GM19328 (cell line): ENCODE measurements at regions not wholly inside any gene's neighbourhood (a gene's known extent, or its start where the extent isn't known, plus 50 kb on each side); places are given as distances from the start of the nearest gene placed in this dataset.

ENCODE experiments used
- ATAC-seq: cut with Tn5 transposase; IDR thresholded peaks from one replicate; pipeline ENCODE4 v1.9.1; 2021; ENCODE audit warnings: mild to moderate bottlenecking, moderate library complexity; ENCODE audit not compliant: unreplicated experiment

DNA sequence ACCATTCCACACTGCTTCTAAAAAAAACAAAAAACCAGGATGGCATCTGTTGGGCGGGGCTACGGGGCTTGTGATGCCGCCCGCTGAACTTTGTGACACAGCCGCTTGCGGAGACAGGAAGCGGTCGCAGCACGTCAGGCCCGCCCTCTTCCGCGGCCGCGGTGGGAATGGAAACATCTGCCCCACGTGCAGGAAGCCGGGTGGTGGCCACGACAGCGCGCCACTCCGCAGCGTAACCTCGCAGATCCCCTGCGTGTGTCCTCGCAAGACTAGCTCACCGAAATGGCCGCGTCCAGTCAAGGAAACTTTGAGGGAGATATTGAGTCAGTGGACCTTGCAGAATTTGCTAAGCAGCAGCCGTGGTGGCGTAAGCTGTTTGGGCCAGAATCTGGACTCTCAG is 168.5 kb downstream of the SUCLG1 start:
- ATAC-seq: no peak

- ATAC-seq: no peak
Observed at GRCh38 chr2:84288293-84288692, 170.8 kb downstream of the SUCLG1 start.

GRCh38 chr2:84286878-84287277 is 172.2 kb downstream of the SUCLG1 start:
- ATAC-seq: no peak

DNA sequence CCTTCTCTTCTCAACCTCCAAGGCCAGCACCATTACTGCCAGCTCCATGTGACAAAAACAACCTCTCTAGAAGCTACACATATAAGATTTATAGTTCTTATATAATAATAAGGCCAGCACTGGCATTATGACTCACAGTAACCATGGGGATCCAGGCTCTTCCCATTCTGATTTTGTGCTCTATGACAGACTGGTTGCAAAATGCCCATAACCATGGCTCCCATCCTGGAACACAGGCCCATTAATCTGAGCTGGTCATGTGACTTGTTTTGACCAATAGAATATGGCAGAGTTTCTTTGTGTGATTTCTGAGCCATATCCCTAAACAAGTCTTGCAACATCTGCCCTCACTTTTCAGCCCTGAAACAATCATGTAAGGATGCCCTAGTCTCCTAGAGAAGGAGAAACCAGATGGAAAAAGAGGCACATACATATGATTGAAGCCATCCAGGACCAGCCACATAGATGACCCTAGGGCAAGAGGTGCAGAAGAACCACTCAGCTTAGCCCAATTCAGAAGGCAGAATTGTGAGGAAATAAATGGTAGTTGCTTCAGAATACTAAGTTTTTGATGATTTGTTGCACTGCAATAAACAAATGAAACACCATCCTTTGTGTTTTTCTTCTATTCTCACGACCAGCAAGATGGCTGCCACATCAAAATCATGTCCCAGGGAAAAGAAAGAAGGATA is 173.9 kb downstream of the SUCLG1 start:
- no peak for ATAC-seq

DNA sequence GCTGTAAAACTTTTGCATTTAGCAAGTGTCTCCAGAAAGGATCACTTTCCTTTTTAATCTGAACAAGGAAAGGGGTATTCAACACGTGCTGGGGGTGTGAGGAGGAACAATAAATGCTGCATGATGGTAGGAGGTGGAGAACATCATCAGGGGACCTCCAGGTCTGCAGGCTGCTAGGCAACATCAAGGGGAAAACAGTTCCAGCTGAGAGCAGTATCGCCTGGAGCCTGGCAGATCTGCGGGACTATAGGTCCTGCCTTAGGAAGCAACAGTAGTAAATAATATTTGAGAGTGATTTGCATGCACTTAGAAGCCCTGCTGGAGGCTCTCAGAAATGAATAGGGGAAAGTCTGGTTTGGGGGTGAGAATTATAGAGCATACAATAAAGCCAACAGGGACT is 175.6 kb downstream of the SUCLG1 start:
- ATAC-seq: no peak

DNA sequence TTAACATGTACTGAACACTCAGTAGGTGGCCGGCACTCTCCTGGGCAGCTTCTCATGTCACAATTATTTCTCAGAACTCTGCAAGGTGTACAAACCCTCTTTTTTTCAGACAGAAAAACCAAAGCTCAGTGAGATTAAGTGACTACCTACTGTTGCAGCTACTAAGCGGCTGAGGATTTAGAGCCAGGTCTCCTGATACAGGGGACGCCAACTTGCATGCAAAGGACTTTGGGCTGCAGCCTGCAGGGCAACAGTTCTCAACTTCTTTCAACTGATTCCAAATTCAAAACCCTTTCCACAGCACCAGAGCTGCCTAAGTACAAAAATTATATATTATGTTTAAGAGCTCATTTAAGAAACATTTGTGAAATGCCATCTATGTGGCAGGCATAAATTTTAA is 177.6 kb downstream of the SUCLG1 start:
- no peak for ATAC-seq

GRCh38 chr2:84280873-84281272 is 178.2 kb downstream of the SUCLG1 start:
- ATAC-seq: no peak

DNA sequence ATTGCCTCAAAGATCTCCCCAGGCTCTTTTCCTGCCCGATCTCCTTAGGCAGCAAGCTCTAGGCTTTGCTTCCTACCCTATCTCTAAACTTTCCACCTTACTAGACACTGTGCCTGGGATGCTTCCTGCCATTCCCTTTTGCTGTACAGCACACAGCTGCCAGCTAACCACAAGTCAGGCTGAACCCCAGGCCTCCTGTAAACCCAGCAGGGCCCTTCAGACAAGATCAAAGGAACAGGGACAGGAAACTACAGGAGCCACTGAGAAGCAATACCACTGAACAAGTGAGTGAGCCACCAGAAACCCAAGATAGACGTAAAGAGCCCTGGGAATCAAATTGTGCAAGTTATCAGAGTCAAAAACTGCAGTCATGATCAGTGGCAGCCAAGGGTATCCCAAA is 180.7 kb downstream of the SUCLG1 start:
- ATAC-seq: no peak

DNA sequence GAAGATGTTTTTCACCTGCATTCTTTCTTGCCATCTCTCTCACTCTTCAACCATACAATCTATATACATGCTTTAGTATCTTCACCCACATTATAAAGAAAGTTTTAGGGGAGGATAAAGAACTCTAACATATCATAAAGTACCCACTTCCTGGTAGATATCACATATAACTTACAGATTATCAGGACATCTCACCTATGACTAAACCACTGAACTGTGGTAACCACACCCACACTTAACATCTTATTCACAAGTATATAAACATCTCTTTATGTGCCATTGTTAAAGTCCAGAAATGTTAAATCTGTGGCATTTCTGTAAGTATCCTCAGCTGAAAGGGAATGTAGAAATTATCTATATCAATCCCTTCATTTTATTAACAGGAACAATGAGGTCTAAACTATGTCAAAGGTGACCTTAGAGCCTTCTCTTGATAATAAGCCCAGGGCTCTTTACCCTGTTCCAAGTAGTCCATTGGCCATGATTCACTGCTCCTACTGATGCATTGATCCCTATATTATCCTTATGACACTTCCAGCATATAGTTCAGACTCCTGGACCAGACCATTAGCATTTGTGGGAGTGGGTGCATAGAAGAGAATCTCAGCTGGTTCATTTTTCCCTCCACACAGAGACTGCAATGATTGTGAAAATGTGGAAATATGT is 182.4 kb downstream of the SUCLG1 start:
- no peak for ATAC-seq

DNA sequence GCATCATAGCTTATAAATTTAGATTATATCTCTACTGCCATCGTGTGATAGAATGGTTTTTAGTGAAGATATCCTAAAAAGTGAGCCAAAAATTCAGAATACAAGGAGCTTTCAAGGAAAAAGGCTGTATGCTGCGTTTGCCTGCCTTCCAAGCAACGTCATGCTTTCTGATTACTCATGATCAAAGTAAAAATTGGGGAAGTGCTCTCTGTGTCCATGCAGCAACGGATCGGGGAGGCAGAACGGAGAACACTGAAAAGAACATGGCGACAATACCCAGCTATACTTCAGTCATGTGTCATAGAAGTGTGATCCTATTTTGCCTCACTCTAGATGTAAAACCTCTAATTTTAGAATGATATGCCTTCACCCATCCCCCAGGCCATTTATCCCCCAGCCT is 185.7 kb downstream of the SUCLG1 start:
- no peak for ATAC-seq

DNA sequence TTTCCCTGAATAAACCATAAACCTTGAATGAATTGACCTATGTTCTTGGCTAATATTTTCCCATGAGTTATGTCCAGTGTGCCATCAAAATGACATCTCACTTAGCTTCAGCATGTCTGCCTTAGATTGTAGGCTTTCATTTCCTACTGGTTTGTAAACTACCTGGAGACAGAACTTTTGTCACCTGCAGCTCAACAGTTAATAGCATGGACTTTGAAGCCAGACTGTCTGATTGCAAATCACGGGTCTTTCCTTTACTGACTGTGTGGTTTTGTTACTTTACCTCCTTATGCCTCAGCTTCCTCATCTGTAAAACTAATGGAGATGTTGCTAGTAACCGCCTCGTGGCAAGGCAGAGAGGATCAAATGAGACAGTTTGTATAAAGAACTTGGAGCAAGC is 187.1 kb downstream of the SUCLG1 start:
- no peak for ATAC-seq

DNA sequence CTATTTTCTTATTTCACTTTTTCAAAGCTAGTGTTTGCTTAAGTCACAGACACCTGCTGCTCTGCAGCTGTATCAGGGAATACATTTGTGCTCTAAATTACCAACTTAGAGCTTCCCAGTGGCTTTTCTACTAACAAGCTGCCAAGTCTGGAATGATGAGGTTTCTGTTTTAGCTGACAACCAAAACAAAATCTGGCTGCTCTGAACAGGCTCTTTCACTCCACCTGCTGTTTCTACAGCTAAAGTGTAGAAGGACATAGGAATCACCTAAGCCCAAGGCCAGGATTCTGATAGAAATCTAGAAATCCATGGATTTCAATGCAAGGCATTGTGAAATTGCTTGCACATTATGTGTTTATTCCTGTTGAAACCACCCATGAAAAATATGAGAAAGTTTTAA is 201.2 kb downstream of the SUCLG1 start:
- ATAC-seq: no peak

DNA sequence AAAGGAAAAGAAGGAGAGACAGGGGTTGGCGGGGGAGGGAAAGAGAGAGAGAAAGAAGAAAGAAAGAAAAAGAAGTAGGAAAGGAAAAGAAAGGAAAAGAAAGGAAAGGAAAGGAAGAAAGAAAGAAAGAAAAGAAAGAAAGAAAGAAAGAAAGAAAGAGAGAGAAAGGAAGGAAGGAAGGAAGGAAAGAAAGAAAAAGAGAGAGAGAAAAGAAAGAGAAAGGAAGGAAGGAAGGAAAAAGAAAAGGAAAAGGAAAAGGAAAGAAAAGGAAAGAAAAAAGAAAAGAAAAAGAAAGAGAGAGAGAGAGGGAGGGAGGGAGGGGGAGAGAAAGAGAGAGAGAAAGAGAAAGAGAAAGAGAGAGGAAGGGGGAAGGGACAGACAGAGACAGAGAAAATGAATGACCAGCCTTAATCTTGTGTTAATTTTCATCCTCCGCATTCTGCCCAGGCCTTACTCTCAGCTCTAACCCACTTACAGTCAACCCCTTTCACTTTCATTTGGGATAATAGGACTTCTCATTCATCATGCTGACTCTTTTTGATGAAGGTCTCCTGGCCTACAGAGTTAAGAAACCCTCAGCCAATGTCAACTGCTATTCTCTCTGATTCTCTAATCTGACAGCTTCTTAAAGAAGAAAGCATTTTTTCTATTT is 207.3 kb downstream of the SUCLG1 start:
- no peak for ATAC-seq

GRCh38 chr2:84249140-84249539 is 209.9 kb downstream of the SUCLG1 start:
- ATAC-seq: no peak

- ATAC-seq: no peak
Observed at GRCh38 chr2:84247532-84247931, 211.5 kb downstream of the SUCLG1 start.

- no peak for ATAC-seq
Observed at GRCh38 chr2:84243788-84244733, 215.0 kb downstream of the SUCLG1 start.

DNA sequence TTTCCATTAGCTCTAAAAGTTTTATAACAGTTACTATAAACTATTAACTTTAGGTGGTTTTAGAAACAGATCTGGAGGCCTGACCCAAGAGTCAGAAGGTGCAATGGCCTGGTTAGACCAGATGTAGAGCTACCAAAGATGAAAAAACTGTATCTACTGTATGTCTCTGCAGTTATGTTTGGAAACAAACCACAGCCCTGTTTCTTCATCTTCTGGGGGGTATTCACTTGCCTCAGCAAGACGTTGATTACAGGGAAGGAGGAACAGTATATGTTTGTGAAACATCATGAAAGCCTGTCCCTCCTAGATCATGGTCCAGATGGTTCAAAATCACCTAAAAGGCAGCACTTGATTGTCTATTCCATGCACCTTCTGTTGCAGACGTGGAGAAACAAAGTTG is 220.2 kb downstream of the SUCLG1 start:
- ATAC-seq: no peak

- ATAC-seq: no peak
Observed at GRCh38 chr2:84236288-84236687, 222.8 kb downstream of the SUCLG1 start.

DNA sequence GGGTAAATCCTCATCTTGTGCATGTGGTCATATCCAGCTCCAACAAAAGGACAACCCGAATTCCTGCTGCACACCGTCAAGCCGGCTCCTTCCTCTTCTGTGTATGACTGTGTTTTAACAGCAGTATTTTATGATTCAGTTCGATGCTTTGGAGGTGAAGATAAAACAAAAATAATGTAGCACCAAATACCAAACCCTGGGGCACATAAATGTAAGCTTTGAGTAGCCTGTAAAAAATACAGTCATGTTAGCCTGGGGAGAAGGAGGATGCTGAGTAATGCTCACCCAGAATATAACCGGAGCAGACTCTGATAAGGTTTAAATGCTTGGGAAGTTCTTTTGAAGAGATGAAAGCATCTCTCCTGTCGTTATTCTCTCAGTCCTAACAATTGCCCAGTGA is 225.0 kb downstream of the SUCLG1 start:
- no peak for ATAC-seq

DNA sequence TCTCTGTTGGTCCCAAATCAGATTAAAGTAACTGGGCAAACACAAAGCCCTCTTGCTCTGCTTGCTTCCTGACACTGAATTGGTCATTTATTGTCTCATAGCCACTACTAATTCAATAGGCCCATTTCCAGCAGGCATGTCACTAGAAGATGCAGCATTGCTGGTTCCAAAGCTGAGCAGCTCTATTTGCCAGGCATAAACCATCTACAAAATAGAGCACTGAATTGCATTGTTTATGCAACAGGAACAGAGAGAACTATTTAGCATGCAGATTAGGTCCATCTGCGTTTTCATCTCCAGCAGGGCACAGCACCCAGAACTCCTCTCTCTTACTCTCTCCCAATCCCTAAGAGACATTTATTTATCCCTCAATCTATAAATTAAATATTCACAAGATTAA is 227.6 kb downstream of the SUCLG1 start:
- ATAC-seq: no peak

- ATAC-seq: no peak
Observed at GRCh38 chr2:84224121-84224520, 235.0 kb downstream of the SUCLG1 start.
